Stimulated activated CD8-positive, alpha-beta memory T cell treated with anti-CD3 and anti-CD28 coated beads, Interleukin-4, amount 100 ng/mL, for 24 hours (primary cell): ENCODE measurements at regions not wholly inside any gene's neighbourhood (a gene's known extent, or its start where the extent isn't known, plus 50 kb on each side); places are given as distances from the start of the nearest gene placed in this dataset.
"Not testable (repeated sequence)": the region's sequence is repeated elsewhere in the genome, so short reads cannot be mapped to it uniquely, and the experiment has no call there.

Experiments
- DNase-seq: peaks from one replicate; pipeline ENCODE4 v3.0.0-alpha.2; 2020; ENCODE audit warnings: low read depth

DNA sequence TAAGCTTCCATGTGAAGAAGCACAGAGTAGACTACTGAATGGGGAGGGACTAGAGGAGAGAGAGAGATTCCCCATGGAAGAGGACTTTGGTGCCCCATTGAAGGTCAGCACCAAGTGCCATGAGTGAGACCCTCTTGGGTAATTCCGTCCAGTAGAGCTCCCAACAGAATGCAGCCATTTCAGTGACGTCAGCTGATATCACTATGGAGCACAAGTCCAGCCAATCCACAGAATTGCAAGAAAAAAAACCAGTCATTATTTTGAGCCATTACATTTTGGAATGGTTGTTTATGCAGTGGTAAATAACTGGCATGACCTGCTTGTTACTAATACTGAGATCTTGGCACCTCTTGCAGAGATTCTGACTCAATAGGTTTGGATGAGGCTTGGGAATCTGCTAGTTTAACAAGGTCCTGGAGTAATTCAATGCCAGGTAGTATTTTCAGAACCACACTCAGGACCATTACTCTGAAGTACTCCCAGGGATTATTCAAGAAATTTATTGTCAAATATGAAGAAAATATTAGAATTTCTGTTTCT, 52.6 kb upstream of the SP8 start:
- DNase-seq = no peak

GRCh38 chr7:20839987-20840386, 53.3 kb upstream of the SP8 start:
- DNase-seq = no peak

- no peak for DNase-seq
These were observed 60.1 kb upstream of the SP8 start for GRCh38 chr7:20846791-20847190.

DNA sequence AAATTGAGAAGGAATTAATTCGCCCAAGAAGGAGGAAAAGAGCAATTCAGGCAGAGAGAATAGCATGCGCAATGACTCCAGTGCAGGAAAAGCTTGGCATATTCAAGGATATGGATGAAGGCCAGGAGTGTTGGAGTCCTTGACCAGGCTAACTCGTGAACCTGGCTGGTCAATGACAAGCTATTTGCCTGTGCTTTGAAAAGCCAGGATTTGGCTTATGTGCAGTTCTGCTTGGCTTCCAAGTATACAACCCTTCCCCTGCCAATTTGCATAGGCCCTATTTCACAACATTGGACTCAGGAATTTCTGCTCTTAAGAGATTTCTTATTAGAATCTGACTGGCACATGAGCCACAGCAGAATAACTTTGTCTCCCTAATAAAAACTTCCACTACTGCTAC, 72.3 kb upstream of the SP8 start:
- DNase-seq = no peak

DNA sequence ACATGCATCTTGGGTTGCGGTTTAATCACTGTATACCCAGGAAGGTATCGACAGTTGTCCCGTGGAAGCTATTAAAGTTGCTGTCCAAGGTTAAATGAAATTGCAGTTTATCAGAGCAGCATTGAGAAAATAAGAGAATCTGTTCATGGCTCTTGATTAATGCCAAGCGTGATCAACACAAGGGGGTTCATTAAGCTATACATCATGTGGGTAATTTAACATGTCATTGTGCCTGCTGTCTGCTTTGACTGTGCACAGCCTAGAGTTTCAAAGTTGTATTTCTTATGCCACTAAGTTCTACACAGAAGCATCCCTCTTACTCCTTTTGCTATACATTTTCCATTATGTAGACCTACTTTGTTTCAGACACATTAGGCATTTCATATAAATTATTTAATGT, 74.8 kb upstream of the SP8 start:
- DNase-seq = no peak

- DNase-seq = no peak
These were observed 75.9 kb upstream of the SP8 start for GRCh38 chr7:20862554-20862953.

GRCh38 chr7:20864221-20864620, 77.5 kb upstream of the SP8 start:
- DNase-seq = no peak

- DNase-seq = no peak
These were observed 79.0 kb upstream of the SP8 start for GRCh38 chr7:20865684-20866083.

- no peak for DNase-seq
These were observed 84.3 kb upstream of the SP8 start for GRCh38 chr7:20870977-20871376.

DNA sequence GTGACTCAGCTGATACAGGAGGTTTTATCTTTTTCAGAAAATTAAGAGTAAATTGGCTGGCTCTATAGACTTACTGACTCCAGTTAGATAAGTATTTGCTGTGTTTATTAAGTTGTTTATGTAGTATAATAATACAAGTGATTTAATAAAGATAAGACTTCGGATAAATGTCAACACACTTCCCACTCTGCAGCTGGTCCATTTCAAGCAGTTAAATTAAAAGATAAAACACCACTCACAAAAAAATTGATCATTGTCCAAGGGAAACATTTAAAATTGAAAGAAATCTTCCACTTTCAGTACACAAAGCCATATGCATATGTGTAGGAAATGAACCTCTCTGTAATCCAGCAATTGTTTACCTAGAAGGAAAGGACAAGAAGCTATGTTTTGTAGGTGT, 106.1 kb upstream of the SP8 start:
- no peak for DNase-seq

DNA sequence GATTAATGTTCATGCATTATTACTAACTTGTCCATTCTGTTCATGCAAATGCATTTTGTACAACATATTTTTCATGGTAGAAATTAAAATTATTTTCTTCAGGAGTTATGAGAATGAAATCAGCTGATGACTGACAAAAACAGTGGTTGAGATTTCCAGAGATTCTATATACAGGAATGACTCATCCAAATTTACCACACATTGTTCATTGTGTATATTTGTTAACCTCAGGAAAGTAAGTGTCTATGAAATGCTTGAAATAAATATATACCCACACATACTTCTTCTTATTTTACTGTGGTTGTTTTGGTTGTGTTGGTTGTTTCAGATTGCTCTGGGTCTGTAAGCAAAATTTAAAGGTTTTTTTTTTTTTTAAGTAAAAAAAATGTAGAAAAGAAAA, 108.1 kb upstream of the SP8 start:
- DNase-seq = no peak

- no peak for DNase-seq
These were observed 108.9 kb upstream of the SP8 start for GRCh38 chr7:20895563-20895962.

GRCh38 chr7:20896996-20897395, 110.3 kb upstream of the SP8 start:
- DNase-seq = no peak

- no peak for DNase-seq
These were observed 120.2 kb upstream of the SP8 start for GRCh38 chr7:20906801-20907453.

DNA sequence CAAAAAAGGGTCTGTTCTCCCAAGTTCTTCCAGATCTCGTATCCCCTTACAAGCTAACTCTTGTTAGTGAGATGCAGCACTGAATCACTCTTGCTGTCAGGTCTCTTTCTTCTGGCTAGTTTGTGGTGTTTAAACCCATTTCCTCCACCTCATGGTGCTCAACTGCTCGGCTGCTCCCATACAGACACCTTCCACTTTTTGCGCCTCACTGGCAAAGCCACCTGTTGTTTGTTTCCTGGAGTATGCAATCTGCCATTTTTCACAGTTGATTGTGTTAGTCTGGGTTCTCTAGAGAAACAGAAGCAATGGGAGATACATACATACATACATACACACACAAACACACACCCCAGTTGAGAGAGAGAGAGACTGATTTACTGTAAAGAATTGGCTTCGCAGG, 124.4 kb upstream of the SP8 start:
- DNase-seq = no peak

DNA sequence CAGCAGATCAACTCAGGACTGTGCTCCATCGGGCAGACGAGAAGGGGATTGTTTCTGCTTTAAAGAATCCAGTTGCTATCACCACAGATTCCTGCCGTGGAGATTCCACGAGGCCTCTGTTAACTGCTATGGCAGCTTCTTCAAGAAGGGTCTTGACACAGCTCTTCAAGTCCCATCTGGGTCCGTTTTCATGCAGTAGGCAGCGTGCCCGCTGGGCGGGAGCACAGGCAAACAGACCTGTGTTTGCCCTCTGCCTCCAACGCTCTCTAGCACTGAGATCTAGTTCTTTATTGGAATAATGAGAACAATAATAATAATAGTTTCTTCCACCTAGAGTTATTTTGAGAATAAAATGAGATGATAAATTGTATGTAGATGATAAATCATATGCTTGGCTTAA, 127.2 kb upstream of the SP8 start:
- no peak for DNase-seq

GRCh38 chr7:20916311-20916710, 129.6 kb upstream of the SP8 start:
- DNase-seq = no peak

- DNase-seq = no peak
These were observed 130.9 kb upstream of the SP8 start for GRCh38 chr7:20917603-20918002.

DNA sequence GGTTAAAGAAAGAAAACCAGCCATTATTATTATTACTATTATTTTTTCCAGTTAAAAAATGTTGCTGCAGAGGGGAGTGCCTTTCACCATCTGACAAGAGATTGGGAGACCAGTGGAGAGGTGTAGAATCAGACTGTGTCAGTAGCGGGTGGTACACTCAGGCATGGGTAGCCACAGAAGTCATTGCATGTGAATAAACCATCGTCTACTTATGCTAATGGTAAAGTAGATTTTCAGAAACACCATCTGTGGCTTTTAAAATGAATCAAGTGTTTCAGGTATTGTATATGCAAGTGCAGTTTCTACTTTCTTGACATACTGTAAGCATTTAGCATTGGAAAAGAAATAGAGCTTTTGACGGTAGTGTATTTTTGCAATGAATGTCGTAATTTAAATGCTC, 131.5 kb upstream of the SP8 start:
- no peak for DNase-seq

- not testable (repeated sequence) for DNase-seq
These were observed 140.5 kb upstream of the SP8 start for GRCh38 chr7:20927178-20927577.

DNA sequence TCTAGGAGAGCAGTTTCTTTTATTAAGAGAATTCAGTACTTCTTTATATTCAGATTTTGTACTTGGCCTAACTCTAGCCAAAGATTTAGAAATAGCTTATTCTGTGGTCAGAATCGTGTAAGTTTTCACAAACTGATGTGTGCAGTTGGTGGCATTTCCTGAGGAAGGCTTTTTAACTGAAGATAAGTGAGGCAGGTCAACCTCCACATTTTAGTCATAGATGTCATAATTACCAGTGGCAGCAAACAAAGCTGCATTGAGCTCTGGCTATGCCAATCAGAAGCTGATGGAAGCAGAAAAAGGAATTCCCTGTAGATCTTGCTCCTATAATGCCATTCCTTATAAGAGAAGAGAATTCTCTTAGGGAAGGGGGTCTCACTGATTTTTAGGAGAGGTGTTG, 141.3 kb upstream of the SP8 start:
- DNase-seq = no peak

- no peak for DNase-seq
These were observed 142.5 kb upstream of the SP8 start for GRCh38 chr7:20929199-20929598.

DNA sequence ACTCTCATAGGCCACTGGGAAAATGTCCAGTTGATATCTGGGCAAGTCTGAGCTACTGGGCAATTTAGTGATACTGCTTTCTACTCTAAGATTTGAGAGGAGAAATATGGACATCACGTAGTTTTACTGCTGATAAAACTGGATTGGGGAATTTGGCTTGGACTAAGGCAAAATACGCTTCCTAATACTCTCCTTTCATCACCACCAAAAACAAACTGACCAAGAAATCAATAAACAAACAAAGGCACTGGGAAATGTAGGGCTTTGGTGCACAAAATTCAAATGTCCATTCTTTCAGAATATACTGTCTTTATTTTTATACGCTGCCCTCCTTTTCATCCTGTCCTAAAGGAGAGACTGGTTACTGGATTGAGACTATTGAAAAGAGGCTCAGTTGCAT, 145.1 kb upstream of the SP8 start:
- no peak for DNase-seq

- no peak for DNase-seq
These were observed 146.3 kb upstream of the SP8 start for GRCh38 chr7:20932785-20933527.
